Stomach (tissue), 8 donors: ENCODE measurements at regions not wholly inside any gene's neighbourhood (a gene's known extent, or its start where the extent isn't known, plus 50 kb on each side); places are given as distances from the start of the nearest gene placed in this dataset.
A peak's percentile ranks its signal among the peaks of the same experiment; 100 is the strongest.

Experiments
- DNase-seq, 2 donors: peaks; one replicate each; pipeline versions ENCODE4 v3.0.0 to v3.0.0-alpha.2; 2013 to 2019
- H3K27ac ChIP-seq, 5 donors: fragments of 200-600 bp in 4 of 5; sonication (generic) in 4 of 5; one replicate each; pipeline ENCODE4 v1.5.1; 2013 to 2019; ENCODE audit warnings: mild to moderate bottlenecking in 1 of 5, moderate library complexity in 1 of 5
- H3K27me3 ChIP-seq, 3 donors: fragments of 200-600 bp; sonication (generic); one replicate each; pipeline ENCODE4 v1.5.1; 2017 to 2019; ENCODE audit warnings: mixed run types in 1 of 3
- H3K36me3 ChIP-seq, 4 donors: fragments of 200-600 bp; sonication (generic); 1 replicate in 3 of 4; 2 replicates in 1 of 4; pipeline ENCODE4 v1.5.1; 2016 to 2019
- H3K4me1 ChIP-seq, 4 donors: fragments of 200-600 bp; sonication (generic); one replicate each; pipeline ENCODE4 v1.5.1; 2016 to 2019
- H3K4me3 ChIP-seq, 4 donors: fragments of 200-600 bp; sonication (generic) in 3 of 4; one replicate each; pipeline ENCODE4 v1.5.1; 2016 to 2019; ENCODE audit warnings: mild to moderate bottlenecking in 1 of 4
- H3K9me3 ChIP-seq, 4 donors: fragments of 200-600 bp; sonication (generic); one replicate each; pipeline ENCODE4 v1.5.1; 2016 to 2019
- EP300 ChIP-seq: sonication (generic); formaldehyde crosslinking; IDR thresholded peaks from one replicate; pipeline ENCODE4 v1.6.1; 2017; ENCODE audit warnings: antibody characterized with exemption
- POLR2A ChIP-seq, 4 donors: fragments of 450-650 bp; IDR thresholded peaks; one replicate each; pipeline ENCODE4 v1.6.1; 2016; ENCODE audit warnings: antibody characterized with exemption in 4 of 4, control low read depth in 2 of 4, mild to moderate bottlenecking in 1 of 4, moderate library complexity in 1 of 4
- POLR2AphosphoS5 ChIP-seq, 3 donors: sonication (generic); formaldehyde crosslinking; IDR thresholded peaks; one replicate each; pipeline ENCODE4 v1.6.1; 2016; ENCODE audit warnings: antibody characterized with exemption in 3 of 3
- WGBS, 5 donors: extraction: QIAGEN DNeasy Blood & Tissue Kit in 3 of 5; methylation state at CpG; one replicate each; pipeline versions ENCODE4 v1.1.5 to v1.1.7; 2013 to 2018; 5-methylcytosine and 5-hydroxymethylcytosine counted together
- intact Hi-C: fragments of 100-400 bp; cut with DNase I; formaldehyde crosslinking; loops from one replicate; pipeline ENCODE4 v1.15.1; 2023; ENCODE audit warnings: low total_unique reads
- TF ChIP-seq, protein P1 (sequence below), 7 experiments: fragments of 450-650 bp in 4 of 7; fragments of 200-600 bp in 3 of 7; sonication (generic) in 3 of 7; IDR thresholded peaks; one replicate each; pipeline ENCODE4 v1.5.1; 2016 to 2019; ENCODE audit warnings: antibody characterized with exemption in 7 of 7, control low read depth in 2 of 7, mild to moderate bottlenecking in 1 of 7
- donor health status: healthy with polysubstance abuse.
- donor health status: Bipolar disorder and iron deficiency.
- donor health status: healthy.

DNA sequence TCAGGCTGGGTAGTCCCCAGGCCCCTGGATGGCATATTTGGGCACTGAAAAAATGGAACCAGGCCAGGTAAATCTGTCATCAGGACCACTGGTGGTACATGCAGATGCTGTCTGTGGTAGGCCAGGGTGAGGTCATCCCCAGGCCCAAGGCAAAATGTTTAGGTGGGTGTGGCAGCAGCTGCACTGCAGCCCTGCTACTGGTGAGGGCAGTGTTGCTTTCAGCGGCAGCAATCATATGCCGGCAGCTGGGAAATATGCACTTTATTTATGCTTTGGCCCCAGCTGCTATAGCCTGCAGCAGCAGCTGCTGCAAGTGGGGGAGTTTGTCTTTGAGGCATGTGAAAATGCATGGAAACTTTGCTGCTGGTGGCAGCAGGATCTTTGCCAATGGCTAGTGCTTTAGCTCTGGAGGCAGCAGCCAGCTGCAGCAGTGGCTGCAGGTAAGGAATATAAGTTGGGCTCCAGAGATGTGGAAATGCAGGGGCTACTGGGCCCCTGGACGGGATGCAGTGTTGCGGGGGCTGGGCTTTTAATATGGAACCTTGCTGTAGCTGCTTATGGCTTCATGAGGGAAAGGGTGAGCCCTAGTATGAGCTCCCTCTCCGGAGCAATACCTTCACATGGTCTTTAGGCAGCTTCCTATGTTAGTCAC lies 365.7 kb upstream of the CADM1 start:
- intact Hi-C loops, result no loop called here
- H3K4me3 ChIP-seq, result no peak overlapping the region
- TF ChIP-seq POLR2A (IDR thresholded peaks at IDR 0.05) (no peak), POLR2AphosphoS5 (IDR thresholded peaks at IDR 0.05) (no peak), EP300 (no peak)
- TF ChIP-seq, protein P1, sequence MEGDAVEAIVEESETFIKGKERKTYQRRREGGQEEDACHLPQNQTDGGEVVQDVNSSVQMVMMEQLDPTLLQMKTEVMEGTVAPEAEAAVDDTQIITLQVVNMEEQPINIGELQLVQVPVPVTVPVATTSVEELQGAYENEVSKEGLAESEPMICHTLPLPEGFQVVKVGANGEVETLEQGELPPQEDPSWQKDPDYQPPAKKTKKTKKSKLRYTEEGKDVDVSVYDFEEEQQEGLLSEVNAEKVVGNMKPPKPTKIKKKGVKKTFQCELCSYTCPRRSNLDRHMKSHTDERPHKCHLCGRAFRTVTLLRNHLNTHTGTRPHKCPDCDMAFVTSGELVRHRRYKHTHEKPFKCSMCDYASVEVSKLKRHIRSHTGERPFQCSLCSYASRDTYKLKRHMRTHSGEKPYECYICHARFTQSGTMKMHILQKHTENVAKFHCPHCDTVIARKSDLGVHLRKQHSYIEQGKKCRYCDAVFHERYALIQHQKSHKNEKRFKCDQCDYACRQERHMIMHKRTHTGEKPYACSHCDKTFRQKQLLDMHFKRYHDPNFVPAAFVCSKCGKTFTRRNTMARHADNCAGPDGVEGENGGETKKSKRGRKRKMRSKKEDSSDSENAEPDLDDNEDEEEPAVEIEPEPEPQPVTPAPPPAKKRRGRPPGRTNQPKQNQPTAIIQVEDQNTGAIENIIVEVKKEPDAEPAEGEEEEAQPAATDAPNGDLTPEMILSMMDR (IDR thresholded peaks at IDR 0.05), result peak in 1 of 7 experiments; percentile 12
- no peaks in the 10 kb centered on the region for H3K36me3 ChIP-seq
- 38 to 52% (median 49%) methylated on average over 3 to 5 of the region's 5 CpGs for WGBS, 5 donors
- H3K27ac ChIP-seq, result no peak overlapping the region
- DNase-seq, result peak in 1 of 2 donors; percentile 68
- no peaks in the 10 kb centered on the region for H3K9me3 ChIP-seq
- peaks cover 0 to 14% (median 0%) of the 10 kb centered on the region in 3 donors for H3K27me3 ChIP-seq
- no peaks in the 10 kb centered on the region for H3K4me1 ChIP-seq

DNA sequence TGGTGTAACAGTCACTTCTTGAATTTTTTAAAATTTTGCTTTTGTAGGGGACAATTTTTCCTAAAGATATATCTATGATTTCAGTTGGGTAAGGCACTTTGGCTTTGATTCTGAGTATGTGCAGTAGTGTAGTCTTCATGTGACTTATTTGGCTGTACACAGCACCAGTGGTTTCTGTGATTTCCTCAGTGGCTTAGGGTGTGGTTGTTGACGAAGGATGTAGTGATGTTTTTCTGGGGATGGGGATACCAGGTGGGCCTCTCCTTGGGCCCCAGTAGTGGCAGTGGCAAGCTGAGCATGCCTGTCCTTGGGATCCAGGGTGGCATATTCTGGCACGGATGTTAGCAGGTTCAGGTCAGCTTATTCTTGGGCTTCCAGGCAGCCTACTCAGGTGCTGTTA lies 364.9 kb upstream of the CADM1 start:
- Histone ChIP-seq H3K9me3 (no peaks in the 10 kb centered on the region), H3K27me3 (peaks cover 0 to 14% (median 0%) of the 10 kb centered on the region in 3 donors), H3K27ac (no peak overlapping the region), H3K36me3 (no peaks in the 10 kb centered on the region), H3K4me1 (no peaks in the 10 kb centered on the region), H3K4me3 (no peak overlapping the region)
- WGBS, 5 donors, result 88 to 93% (median 92%) methylated on average over 2 of the region's 2 CpGs
- intact Hi-C loops, result no loop called here
- TF ChIP-seq POLR2A (IDR thresholded peaks at IDR 0.05), result no peak
- TF ChIP-seq, protein P1 (IDR thresholded peaks at IDR 0.05), result no peak
- no peak for TF ChIP-seq POLR2AphosphoS5 (IDR thresholded peaks at IDR 0.05)
- no peak for TF ChIP-seq EP300
- no peak for DNase-seq

DNA sequence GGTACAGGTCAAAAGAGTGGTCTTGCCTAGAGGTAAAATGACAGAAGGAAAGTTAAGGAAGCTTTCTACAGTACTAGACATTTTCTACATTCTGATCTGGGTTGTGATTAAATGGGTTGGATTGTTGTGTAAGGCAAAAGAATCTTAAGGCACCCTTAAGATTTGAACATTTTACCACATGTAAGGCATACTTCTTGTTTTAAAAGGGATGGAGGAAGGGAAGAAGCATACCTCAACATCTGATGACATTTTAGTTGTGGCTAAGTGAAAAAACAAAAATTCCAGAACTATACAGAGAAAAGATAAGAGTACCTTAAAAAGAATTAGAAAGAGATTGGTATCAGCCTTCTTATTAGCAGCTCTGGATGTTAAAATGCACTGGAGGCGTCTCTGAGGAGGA lies 356.0 kb upstream of the CADM1 start:
- intact Hi-C loops, result no loop called here
- DNase-seq, result no peak
- WGBS, 5 donors, result 80 to 100% (median 89%) methylated on average over 1 of the region's 1 CpG
- Histone ChIP-seq H3K4me1 (no peaks in the 10 kb centered on the region), H3K4me3 (no peak overlapping the region), H3K9me3 (peaks cover 0 to 6% (median 2%) of the 10 kb centered on the region in 4 donors), H3K27ac (no peak overlapping the region), H3K36me3 (no peaks in the 10 kb centered on the region), H3K27me3 (no peaks in the 10 kb centered on the region)
- TF ChIP-seq EP300 (no peak), POLR2A (IDR thresholded peaks at IDR 0.05) (no peak), POLR2AphosphoS5 (IDR thresholded peaks at IDR 0.05) (no peak)
- TF ChIP-seq, protein P1 (IDR thresholded peaks at IDR 0.05), result no peak

DNA sequence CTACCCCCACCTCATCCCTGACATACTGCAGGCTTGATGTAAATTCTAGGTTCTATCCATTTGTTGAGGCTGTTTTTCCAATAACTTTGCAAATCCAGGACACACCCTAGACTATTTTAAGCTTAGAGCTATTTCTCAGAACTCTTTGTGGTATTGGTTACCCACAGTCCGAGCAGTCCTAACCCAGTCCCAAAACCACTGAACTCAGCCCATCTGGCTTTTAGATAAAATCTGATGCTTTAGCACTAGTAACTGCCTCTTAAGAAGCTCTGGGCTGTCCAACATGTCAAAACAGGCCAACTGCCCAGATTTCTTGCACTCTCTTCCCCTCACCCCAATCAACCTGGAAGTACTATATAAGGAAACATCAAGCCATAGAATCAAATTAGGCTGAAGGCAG lies 344.4 kb upstream of the CADM1 start:
- intact Hi-C loops, result no loop called here
- Histone ChIP-seq H3K27me3 (no peaks in the 10 kb centered on the region), H3K36me3 (no peaks in the 10 kb centered on the region), H3K4me3 (no peak overlapping the region), H3K27ac (no peak overlapping the region), H3K4me1 (peaks cover 0 to 8% (median 0%) of the 10 kb centered on the region in 4 donors), H3K9me3 (peaks cover 0 to 7% (median 0%) of the 10 kb centered on the region in 4 donors)
- no peak for DNase-seq
- TF ChIP-seq POLR2A (IDR thresholded peaks at IDR 0.05) (no peak), POLR2AphosphoS5 (IDR thresholded peaks at IDR 0.05) (no peak), EP300 (no peak)
- TF ChIP-seq, protein P1 (IDR thresholded peaks at IDR 0.05), result no peak
- WGBS, 5 donors, result 37 to 62% (median 44%) methylated on average over 1 of the region's 1 CpG
